GM12878 (cell line): ENCODE measurements at regions not wholly inside any gene's neighbourhood (a gene's known extent, or its start where the extent isn't known, plus 50 kb on each side); places are given as distances from the start of the nearest gene placed in this dataset.
"Not testable (repeated sequence)": the region's sequence is repeated elsewhere in the genome, so short reads cannot be mapped to it uniquely, and the experiment has no call there.

Experiments
- ATAC-seq: fragments of 200-7000 bp; cut with Tn5 transposase; 3 replicates; pipeline ENCODE4 v1.9.1; 2020; ENCODE audit warnings: mild to moderate bottlenecking, moderate library complexity
- BruUV-seq: library from RNA; stranded (reverse); fragments of 400-500 nt; replicated peaks from 2 replicates; lab custom pipeline; 2021; lab: Mats Ljungman, UMichigan
- CTCF ChIA-PET: fragments of 300-600 bp; sonication (Branson Sonifier 250); formaldehyde crosslinking; extraction: SDS; loops from one replicate; lab custom pipeline; 2021; ENCODE audit warnings: inconsistent platforms; lab: Yijun Ruan, JAX
- POLR2A ChIA-PET: fragments of 350-600 bp; formaldehyde crosslinking; extraction: SDS; loops from one replicate; lab custom pipeline; 2021; ENCODE audit warnings: inconsistent platforms; lab: Charles Lee
- RAD21 ChIA-PET: fragments of 300-600 bp; sonication (Branson Sonifier 250); formaldehyde crosslinking; loops from one replicate; lab custom pipeline; 2023; ENCODE audit warnings: antibody characterized with exemption; ENCODE audit not compliant: unreplicated experiment; lab: Charles Lee
- SMC1A ChIA-PET: fragments of 300-600 bp; sonication (Branson Sonifier 250); formaldehyde crosslinking; loops from one replicate; lab custom pipeline; 2023; ENCODE audit not compliant: unreplicated experiment, uncharacterized antibody; lab: Charles Lee
- DNase-seq: peaks from one replicate; pipeline ENCODE4 v3.0.0-alpha.2; 2011; ENCODE audit warnings: low read depth, low spot score
- FAIRE-seq: peaks from 3 replicates; lab custom pipeline; 2011; peaks lifted over from hg19 to GRCh38; lab: Jason Lieb, UNC
- H2AFZ ChIP-seq: 2 replicates; pipeline ENCODE4 v1.6.0; 2011; ENCODE audit warnings: low read depth, low read length, control low read depth; ENCODE audit not compliant: control insufficient read depth
- H3K27ac ChIP-seq: 2 replicates; pipeline ENCODE4 v1.5.1; 2011; ENCODE audit warnings: control low read depth; ENCODE audit not compliant: control insufficient read depth, insufficient read depth
- H3K27me3 ChIP-seq, 2 experiments: replicated peaks in 1 of 2; 2 replicates each; pipeline versions ENCODE4 v1.6.0 to v1.6.1; 2011; ENCODE audit warnings: low read length in 1 of 2; ENCODE audit not compliant: control insufficient read depth in 2 of 2, insufficient read depth in 2 of 2
- H3K36me3 ChIP-seq, 2 experiments: 2 replicates each; pipeline ENCODE4 v1.5.1; 2011; ENCODE audit warnings: low read length in 1 of 2; ENCODE audit not compliant: control insufficient read depth in 2 of 2, insufficient read depth in 2 of 2
- H3K4me1 ChIP-seq: 2 replicates; pipeline ENCODE4 v1.6.1; 2011; ENCODE audit warnings: mild to moderate bottlenecking, low read length, moderate library complexity, mixed read lengths; ENCODE audit not compliant: control insufficient read depth, insufficient read depth
- H3K4me2 ChIP-seq: 2 replicates; pipeline ENCODE4 v1.6.0; 2011; ENCODE audit warnings: control low read depth; ENCODE audit not compliant: control insufficient read depth, insufficient read depth
- H3K4me3 ChIP-seq: fragments of 200-600 bp; sonication (generic); 2 replicates; pipeline ENCODE4 v1.5.1; 2016
- H3K79me2 ChIP-seq: 2 replicates; pipeline ENCODE4 v1.6.0; 2011; ENCODE audit warnings: low read length; ENCODE audit not compliant: control insufficient read depth, insufficient read depth
- H3K9ac ChIP-seq: 2 replicates; pipeline ENCODE4 v1.8.0; 2011; ENCODE audit warnings: low read length, control low read depth, mixed read lengths; ENCODE audit not compliant: control insufficient read depth, insufficient read depth
- H3K9me3 ChIP-seq: replicated peaks from 3 replicates; pipeline ENCODE4 v1.5.1; 2011; ENCODE audit warnings: mild to moderate bottlenecking, low read length; ENCODE audit not compliant: control insufficient read depth, insufficient read depth
- H4K20me1 ChIP-seq: 2 replicates; pipeline ENCODE4 v1.6.0; 2011; ENCODE audit not compliant: control insufficient read depth, insufficient read depth
- BHLHE40 ChIP-seq, 2 experiments: fragments of 450-650 bp in 1 of 2; IDR thresholded peaks; 2 replicates each; pipeline ENCODE4 v1.6.1; 2011 to 2017; ENCODE audit warnings: low read depth in 2 of 2, borderline replicate concordance in 1 of 2, improper control_type of control experiment in 1 of 2, low read length in 1 of 2, mild to moderate bottlenecking in 1 of 2
- RELA ChIP-seq: fragments of 450-650 bp; IDR thresholded peaks from 2 replicates; pipeline ENCODE4 v1.8.0; 2014; ENCODE audit warnings: borderline replicate concordance; ENCODE audit not compliant: partially characterized antibody
- SIN3A ChIP-seq: IDR thresholded peaks from 2 replicates; pipeline ENCODE4 v1.6.1; 2012; ENCODE audit warnings: low read depth, low read length, improper control_type of control experiment
- STAT3 ChIP-seq: IDR thresholded peaks from 2 replicates; pipeline ENCODE4 v1.6.1; 2011; ENCODE audit warnings: low read depth, low read length, improper control_type of control experiment
- TCF3 ChIP-seq: IDR thresholded peaks from 2 replicates; pipeline ENCODE4 v1.6.1; 2012; ENCODE audit warnings: low read depth, mild to moderate bottlenecking, low read length, borderline replicate concordance; ENCODE audit not compliant: insufficient read depth
- WGBS: methylation state at CpG from one replicate; pipeline ENCODE4 v1.1.6; 2016; ENCODE audit warnings: low lambda C conversion rate; ENCODE audit not compliant: insufficient replicate concordance, insufficient coverage; ENCODE audit errors: missing lambda C conversion rate; 5-methylcytosine and 5-hydroxymethylcytosine counted together
- in situ Hi-C: fragments of 300-500 bp; cut with MboI; formaldehyde crosslinking; loops from 9 replicates; pipeline ENCODE4 v1.14.3; 2018; ENCODE audit warnings: mixed read lengths
- intact Hi-C: fragments of 100-400 bp; cut with micrococcal nuclease; formaldehyde crosslinking; loops from one replicate; pipeline ENCODE4 v1.14.2; 2022; ENCODE audit not compliant: unreplicated experiment

DNA sequence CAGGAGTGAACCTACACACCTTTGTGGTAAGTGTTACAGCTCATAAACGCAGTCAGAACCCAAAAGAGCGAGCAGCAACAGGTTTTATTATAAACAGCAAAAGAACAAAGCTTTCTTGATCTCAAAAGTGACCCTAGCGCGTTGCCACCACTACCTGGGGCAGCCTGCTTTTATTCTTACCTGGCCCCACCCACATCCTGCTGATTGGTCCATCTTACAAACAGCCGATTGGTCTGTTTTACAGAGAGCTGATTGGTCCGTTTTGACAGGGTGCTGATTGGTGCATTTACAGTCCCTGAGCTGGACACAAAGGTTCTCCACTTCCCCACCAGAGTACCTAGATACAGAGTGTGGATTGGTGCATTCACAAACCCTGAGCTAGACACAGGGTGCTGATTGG is 143.1 kb downstream of the ARRDC4 start (continued):
- TF ChIP-seq STAT3 (no peak), SIN3A (no peak), BHLHE40 (IDR thresholded peaks at IDR 0.05; ENCODE audit: borderline replicate concordance in 1 of 2, low read depth in 2 of 2, low read length in 1 of 2) (no peak), RELA (no peak), TCF3 (no peak)

DNA sequence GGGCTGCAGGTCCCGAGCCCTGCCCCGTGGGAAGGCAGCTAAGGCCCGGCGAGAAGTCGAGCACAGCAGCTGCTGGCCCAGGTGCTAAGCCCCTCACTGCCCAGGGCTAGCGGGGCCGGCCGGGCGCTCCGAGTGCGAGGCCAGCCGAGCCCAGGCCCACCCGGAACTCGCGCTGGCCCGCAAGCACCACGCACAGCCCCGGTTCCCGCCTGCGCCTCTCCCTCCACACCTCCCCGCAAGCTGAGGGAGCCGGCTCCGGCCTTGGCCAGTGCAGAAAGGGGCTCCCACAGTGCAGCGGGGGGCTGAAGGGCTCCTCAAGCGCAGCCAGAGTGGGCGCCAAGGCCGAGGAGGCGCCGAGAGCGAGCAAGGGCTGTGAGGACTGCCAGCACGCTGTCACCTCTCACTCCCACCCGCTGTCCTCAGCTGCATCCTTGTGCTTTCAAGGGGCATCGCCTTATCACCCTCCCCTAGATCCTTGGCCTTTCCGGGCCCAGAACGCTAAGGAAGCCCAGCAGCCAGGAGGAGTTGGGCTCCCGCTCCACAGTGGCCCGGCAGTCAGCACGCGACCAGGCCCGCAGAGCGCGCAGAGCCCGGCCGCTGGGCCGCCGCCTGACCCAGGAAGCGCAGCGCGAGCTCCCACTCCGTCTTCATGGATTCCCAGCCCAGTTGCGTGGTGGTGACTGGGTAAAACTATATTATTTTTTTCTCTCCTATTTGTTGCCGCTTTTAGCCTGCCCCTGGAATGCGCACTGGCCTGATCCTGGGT is 144.1 kb downstream of the ARRDC4 start:
- H3K36me3 ChIP-seq, H4K20me1 ChIP-seq, CTCF ChIA-PET, H3K9ac ChIP-seq, H3K4me1 ChIP-seq, FAIRE-seq, H3K27me3 ChIP-seq, intact Hi-C loops, ATAC-seq, RAD21 ChIA-PET, DNase-seq, H3K79me2 ChIP-seq, H3K4me3 ChIP-seq, POLR2A ChIA-PET, SMC1A ChIA-PET, H3K9me3 ChIP-seq, H3K4me2 ChIP-seq, BruUV-seq, in situ Hi-C loops, H3K27ac ChIP-seq, H2AFZ ChIP-seq: not testable (repeated sequence)
- 60% methylated on average over 52 of the region's 53 CpGs for WGBS

DNA sequence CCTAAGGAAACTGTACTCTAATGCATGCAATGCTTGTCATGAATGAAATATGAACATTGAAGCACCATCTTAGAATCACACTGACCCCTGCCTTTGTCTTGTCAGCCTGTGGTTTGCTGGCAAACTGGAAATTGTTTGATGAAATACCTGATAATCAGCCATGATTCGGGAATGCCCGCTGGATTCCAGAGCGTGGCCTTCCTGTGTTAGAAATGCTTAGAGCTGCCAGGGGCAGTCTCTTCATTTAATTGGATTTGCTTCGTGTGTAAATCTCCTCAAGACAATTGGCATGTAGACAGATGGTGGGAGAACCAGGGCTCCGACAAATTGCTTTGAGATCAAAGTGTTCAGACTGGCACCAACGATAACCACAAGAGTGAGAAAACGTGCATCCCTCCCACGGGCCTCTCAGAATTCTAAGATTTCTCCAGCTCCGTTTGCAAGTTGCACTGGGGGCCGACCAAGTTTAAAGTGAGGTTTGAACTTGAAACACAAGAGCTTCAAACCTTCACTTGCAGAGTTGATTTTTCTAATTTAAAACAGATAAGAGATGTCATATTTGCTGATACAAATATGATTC is 146.2 kb downstream of the ARRDC4 start:
- SMC1A ChIA-PET, H3K79me2 ChIP-seq, H3K9ac ChIP-seq, intact Hi-C loops, RAD21 ChIA-PET, H3K4me1 ChIP-seq, H3K9me3 ChIP-seq, DNase-seq, H3K4me3 ChIP-seq, H3K27ac ChIP-seq, ATAC-seq, BruUV-seq, POLR2A ChIA-PET, H3K27me3 ChIP-seq, H3K36me3 ChIP-seq, FAIRE-seq, H3K4me2 ChIP-seq, H2AFZ ChIP-seq, in situ Hi-C loops, CTCF ChIA-PET, H4K20me1 ChIP-seq: not testable (repeated sequence)
- 25% methylated on average over 10 of the region's 10 CpGs for WGBS
